ENCODE measurements at regions not wholly inside any gene's neighbourhood (a gene's known extent, or its start where the extent isn't known, plus 50 kb on each side); places are given as distances from the start of the nearest gene placed in this dataset.

GRCh38 chr4:125983168-125983567 is 668.4 kb downstream of the FAT4 start:
- TF ChIP-seq CTCF (IDR thresholded peaks at IDR 0.05) (no peak), EZH2 (IDR thresholded peaks at IDR 0.05; ENCODE audit: borderline replicate concordance, insufficient read depth, low read depth, low read length, poor library complexity, severe bottlenecking) (no peak)

Data from B cell (primary cell).